HT-29 (cell line): ENCODE measurements at regions not wholly inside any gene's neighbourhood (a gene's known extent, or its start where the extent isn't known, plus 50 kb on each side); places are given as distances from the start of the nearest gene placed in this dataset.

Source experiments
- DNase-seq: peaks from one replicate; pipeline ENCODE4 v3.0.0-alpha.2; 2015; ENCODE audit warnings: low spot score

DNA sequence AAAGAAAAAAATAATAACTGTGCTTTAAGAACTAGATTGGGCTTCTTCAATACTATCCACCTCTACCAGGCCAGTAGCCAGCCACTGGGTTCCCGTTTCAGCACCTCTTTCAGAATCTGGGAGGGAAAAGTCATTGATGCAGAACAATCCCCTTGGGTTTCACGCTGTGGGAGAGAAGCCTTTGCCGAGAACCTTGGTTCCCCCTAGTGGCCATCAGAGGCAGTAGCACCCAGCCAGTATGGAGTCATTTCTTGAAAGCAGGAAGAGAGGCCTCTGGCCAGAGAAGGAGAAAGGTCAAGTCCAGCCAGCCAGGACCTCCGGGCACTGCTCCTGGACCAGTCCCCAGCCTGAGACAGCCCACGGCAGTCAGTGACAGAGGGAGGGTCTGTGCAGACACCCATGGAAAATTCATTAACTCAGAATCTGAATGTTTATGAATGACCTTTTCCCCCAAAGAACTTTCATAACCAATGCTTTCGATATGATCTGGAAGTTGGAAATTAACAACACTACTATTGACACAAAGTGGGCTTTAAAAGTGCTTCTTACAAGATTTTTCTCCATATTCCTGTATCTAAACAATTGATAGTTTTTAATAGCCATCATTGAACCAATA lies 51.2 kb upstream of the CDH5 start:
- DNase-seq = peak; percentile 75

- no peak for DNase-seq
These were observed 55.2 kb upstream of the CDH5 start for GRCh38 chr16:66311306-66311705.

DNA sequence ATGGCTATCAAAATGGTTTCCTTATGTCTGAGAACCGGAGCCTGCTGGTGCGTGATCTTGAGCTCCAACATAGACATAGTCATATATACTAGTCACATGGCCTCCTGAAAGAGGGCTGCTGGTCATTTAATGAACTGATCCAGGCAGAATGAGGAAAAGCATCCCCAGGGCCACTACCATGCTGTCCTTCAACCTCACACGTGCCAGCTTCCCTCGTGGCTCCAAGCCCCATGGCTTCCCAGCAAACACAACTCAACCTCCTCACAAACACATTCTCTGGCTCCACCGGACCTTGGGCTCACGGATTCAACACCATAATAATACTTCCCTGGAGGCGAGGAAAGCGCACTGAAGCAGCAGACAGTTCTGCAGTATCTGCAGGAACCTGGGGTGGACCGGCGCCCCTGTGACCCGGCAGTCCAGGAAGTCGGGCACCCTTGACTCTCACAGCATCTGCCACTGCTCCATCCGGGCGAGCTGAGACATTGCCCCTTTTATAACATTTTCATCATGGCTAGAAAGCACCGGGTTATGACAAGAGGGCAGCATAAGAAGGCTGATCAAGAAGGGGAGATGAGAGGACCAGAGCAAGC lies 57.2 kb upstream of the CDH5 start:
- DNase-seq = no peak

GRCh38 chr16:66308096-66308495 lies 58.4 kb upstream of the CDH5 start:
- no peak for DNase-seq

GRCh38 chr16:66306366-66307150 lies 59.9 kb upstream of the CDH5 start:
- DNase-seq = no peak

- no peak for DNase-seq
These were observed 61.5 kb upstream of the CDH5 start for GRCh38 chr16:66304961-66305360.

DNA sequence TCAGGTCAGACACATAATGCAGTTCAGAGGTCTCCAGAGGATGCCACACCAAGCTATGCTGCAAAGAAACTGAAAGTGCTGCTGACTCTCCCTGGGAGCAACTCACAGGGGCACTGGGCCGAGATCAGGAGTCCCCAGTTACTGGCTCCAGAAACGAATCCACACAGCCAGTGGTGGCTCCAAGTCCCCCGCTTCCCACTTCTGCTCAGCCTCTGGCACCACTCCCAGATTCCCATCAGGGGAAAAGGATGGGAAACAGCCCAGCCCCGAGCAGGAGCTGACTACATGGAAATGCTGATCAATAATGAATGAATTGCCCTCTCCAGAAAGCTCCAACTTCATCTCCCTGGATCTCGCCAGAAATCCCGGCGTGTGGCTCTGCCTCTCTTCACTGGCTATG lies 62.3 kb upstream of the CDH5 start:
- DNase-seq = no peak

DNA sequence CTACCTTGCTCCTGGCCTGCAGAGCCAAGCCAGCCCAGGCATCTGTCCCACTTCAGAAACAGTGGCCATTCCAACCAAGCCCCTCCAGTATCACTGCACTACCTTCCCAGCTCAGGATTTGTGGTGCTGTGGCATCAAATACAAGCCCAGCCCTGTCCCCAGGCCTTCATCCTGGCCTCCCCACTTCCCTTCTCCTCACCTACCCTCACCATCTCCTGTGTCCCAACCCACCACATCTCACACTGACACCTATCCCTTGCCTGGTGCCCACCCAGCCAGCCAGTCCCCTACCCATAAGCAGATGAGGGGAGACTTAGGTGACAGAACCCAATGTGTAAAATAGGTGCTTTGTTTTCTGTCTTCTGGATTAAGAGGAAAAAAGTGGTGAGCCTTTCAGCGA lies 66.0 kb upstream of the CDH5 start:
- no peak for DNase-seq

DNA sequence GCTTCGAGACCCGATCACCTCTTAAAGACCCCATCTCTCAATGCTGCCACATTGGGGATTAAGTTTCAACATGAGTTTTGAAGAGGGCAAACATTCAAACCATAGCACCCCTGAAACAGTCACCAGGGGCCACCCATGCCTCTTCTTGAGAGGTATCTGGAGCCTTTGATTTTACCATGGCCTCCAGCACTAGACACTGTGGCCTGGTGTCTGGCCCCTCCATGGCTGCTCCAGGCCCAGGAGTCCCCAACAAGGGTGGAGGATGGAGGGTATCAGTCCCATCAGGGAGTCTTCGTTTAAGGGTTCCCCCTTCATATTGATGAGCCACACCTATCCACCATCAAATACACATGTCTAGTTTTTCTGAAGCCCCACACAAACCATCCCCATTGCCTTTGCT lies 66.5 kb upstream of the CDH5 start:
- DNase-seq = no peak

GRCh38 chr16:66299349-66299748 lies 67.1 kb upstream of the CDH5 start:
- no peak for DNase-seq

- DNase-seq = no peak
These were observed 67.8 kb upstream of the CDH5 start for GRCh38 chr16:66298571-66299120.

DNA sequence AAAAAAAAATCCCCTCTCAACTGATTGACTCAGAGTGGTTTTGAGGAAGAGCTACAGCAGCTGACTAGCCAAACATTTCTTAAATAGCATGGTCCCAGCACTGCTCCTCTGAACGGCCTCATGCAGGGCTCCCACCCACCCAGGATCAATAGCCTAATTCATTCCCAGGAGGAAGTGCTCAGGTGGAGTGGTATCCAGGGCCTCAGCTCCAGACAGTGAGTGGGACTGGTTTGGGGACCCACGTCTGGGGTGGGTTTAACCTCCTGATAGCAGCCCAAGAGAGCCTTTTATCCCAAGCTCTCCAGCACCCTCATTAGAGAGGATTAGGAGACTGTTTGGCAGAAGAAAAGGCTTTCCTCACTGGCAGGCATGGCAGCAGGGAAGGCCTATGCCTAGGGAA lies 68.5 kb upstream of the CDH5 start:
- DNase-seq = no peak

DNA sequence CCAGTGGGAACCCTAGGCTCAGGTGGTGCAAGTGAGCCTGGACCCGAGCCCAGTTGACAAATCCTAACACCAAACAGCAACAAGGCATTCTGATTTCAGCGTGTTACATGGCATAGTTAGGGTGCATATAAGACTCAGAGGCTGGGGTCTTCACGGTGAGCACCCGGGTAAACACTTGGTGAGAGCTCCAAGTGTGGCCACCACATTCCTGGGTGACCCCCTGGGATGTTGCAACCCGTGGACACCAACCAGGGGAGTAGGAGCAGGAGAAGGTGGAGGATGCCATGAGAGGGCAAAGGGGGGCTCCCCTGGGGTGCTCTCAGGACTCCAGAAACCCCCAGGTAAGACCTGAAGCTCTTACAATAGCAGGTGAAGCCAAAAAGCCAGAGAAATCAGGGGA lies 69.9 kb upstream of the CDH5 start:
- DNase-seq = no peak

DNA sequence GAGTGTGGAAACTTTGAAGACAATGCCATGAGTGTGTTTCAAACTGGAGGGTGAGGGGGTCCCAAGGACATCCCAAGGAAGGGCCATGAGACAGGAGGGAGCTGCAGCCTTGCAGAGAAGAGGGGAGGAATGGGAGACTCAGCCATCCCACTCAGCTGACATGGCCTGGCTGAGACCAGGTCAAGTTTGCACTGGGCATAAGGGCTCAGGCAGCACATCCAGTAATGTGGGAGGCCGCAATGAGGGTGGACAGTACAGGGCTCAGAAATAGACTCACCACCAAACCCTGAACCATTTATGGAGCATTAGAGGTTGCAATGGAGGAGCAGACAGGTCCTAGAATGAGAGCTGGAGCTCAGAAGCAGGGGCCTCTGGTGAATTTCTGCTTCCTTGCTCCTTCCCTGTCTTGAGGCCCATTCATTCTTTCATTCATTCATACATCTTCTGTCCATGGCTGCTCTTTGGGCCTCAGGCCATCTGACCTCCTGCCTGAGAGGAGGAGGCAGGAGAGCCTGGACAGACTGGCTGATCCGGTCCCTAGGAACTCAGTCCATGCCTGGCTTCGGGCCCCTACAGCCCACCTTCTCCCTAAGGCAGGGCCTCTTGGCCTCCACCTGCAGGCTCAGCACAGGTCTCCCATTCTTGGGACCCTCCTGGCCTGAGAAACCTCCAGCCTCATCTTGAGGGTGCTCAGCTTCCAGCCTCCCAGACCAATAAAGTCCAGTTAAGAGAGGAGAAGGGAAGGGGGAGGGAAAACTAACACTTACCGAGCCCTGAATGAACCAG lies 70.5 kb upstream of the CDH5 start:
- DNase-seq = no peak

- DNase-seq = no peak
These were observed 71.3 kb upstream of the CDH5 start for GRCh38 chr16:66295213-66295612.

DNA sequence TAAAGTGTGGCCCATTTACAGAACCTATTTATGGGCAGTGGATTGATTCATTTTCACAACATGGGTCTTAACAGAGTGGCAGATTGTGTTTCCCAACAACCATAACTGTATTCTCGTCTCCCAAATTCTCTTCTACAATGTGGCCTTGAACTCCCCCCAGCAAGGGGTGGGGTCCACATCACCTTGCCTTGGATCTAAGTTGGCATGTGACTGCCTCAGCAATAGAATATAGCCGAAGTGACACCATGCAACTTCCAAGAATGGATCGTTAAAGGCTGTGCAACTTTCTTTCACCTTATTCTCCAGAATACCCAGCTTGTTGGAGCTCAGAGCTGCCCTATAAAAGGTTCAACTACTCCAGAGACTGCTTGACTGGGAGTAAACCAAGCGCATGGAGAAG lies 72.0 kb upstream of the CDH5 start:
- no peak for DNase-seq

- DNase-seq = no peak
These were observed 72.6 kb upstream of the CDH5 start for GRCh38 chr16:66293932-66294331.

- DNase-seq = no peak
These were observed 73.2 kb upstream of the CDH5 start for GRCh38 chr16:66293207-66293735.

DNA sequence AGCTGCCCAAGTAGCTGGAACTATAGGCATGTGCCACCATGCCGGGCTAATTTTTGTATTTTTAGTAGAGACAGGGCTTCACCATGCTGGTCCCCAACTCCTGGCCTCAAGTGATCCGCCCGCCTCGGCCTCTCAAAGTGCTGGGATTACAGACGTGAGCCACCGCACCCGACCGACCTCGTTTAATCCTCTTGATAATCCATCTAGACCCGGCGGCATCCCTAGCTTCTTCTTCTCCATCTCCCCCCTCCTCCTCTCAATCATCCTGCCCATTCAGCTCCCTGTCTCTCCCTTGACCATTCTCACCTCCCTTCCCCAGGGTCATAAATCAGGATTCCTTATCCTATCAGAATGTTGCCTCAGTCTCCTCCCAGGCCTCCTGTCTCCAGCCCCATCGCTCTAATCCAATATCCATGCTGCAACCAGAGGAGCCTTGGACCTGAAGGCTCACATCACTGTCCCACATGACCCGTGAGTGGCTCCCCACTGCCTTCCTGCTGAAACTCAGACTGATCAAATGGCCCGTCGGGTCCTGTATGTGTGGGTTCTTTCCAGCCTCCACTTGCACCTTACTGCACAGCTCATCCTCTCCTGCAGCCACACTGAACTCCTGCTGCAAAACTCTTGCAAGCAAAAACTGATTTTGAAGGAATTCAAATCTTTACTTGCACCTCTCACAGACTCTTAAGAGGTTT lies 74.1 kb upstream of the CDH5 start:
- DNase-seq = no peak

DNA sequence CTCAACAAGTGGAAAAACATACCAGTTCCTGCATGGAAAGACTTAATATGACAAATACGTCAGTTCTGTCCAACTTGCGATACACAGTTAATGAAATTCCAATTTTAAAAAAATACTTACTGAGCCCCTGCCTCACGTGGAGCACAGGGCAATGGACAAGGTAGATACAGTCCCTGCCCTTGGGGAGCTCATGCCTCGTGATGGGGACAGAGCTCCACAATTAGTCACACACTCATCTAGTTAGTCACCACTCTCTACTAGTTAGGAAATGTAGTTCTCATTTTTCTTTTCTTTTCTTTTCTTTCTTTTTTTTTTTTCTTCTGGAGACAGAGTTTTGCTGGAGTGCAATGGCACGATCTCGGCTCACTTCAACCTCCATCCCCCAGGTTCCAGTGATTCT lies 74.7 kb upstream of the CDH5 start:
- DNase-seq = no peak

GRCh38 chr16:66290431-66290830 lies 76.1 kb upstream of the CDH5 start:
- no peak for DNase-seq
